DND-41 (cell line): ENCODE measurements at regions not wholly inside any gene's neighbourhood (a gene's known extent, or its start where the extent isn't known, plus 50 kb on each side); places are given as distances from the start of the nearest gene placed in this dataset.

Experiments used
- ATAC-seq: fragments of 200-7000 bp; cut with Tn5 transposase; 3 replicates; pipeline ENCODE4 v1.9.1; 2021; ENCODE audit warnings: low read depth; ENCODE audit not compliant: insufficient read depth
- DNase-seq: peaks from one replicate; pipeline ENCODE4 v3.0.0-alpha.2; 2020
- H2AFZ ChIP-seq: 2 replicates; pipeline ENCODE4 v1.6.0; 2012; ENCODE audit warnings: low read depth, low read length
- H3K27ac ChIP-seq: 2 replicates; pipeline ENCODE4 v1.5.1; 2012; ENCODE audit warnings: low read length, inconsistent platforms
- H3K27me3 ChIP-seq: fragments of 200-600 bp; sonication (generic); 2 replicates; pipeline ENCODE4 v1.6.0; 2012; ENCODE audit warnings: low read length, mild to moderate bottlenecking, inconsistent platforms; ENCODE audit not compliant: insufficient read depth, poor library complexity
- H3K36me3 ChIP-seq: 2 replicates; pipeline ENCODE4 v1.5.1; 2012; ENCODE audit warnings: low read length, inconsistent platforms; ENCODE audit not compliant: insufficient read depth
- H3K4me1 ChIP-seq: 2 replicates; pipeline ENCODE4 v1.5.1; 2012; ENCODE audit warnings: mild to moderate bottlenecking, low read length; ENCODE audit not compliant: insufficient read depth
- H3K4me2 ChIP-seq: 2 replicates; pipeline ENCODE4 v1.6.0; 2012; ENCODE audit warnings: mild to moderate bottlenecking, moderate library complexity, low read length, inconsistent platforms; ENCODE audit not compliant: insufficient read depth
- H3K4me3 ChIP-seq, 2 experiments: fragments of 200-600 bp in 1 of 2; shearing (Covaris generic) in 1 of 2; 2 replicates each; pipeline ENCODE4 v1.5.1; 2012 to 2016; ENCODE audit warnings: inconsistent platforms in 2 of 2, low read length in 2 of 2, mild to moderate bottlenecking in 2 of 2, low read depth in 1 of 2, moderate library complexity in 1 of 2
- H3K79me2 ChIP-seq: 2 replicates; pipeline ENCODE4 v1.6.0; 2012; ENCODE audit warnings: low read length, inconsistent platforms; ENCODE audit not compliant: insufficient read depth
- H3K9ac ChIP-seq: 2 replicates; pipeline ENCODE4 v1.6.0; 2012; ENCODE audit warnings: low read depth, mild to moderate bottlenecking, inconsistent platforms, low read length, moderate library complexity
- H3K9me3 ChIP-seq: 2 replicates; pipeline ENCODE4 v1.5.1; 2012; ENCODE audit warnings: low read length, moderate library complexity, mild to moderate bottlenecking, inconsistent platforms; ENCODE audit not compliant: insufficient read depth, severe bottlenecking
- H4K20me1 ChIP-seq: 2 replicates; pipeline ENCODE4 v1.6.0; 2012; ENCODE audit warnings: low read length; ENCODE audit not compliant: insufficient read depth
- EZH2 ChIP-seq: IDR thresholded peaks from 3 replicates; pipeline ENCODE4 v1.6.1; 2012; ENCODE audit warnings: borderline replicate concordance, low read depth, mild to moderate bottlenecking, moderate library complexity, low read length, inconsistent platforms; ENCODE audit not compliant: severe bottlenecking
- TF ChIP-seq, protein P1 (sequence below): IDR thresholded peaks from 2 replicates; pipeline ENCODE4 v1.5.1; 2012; ENCODE audit warnings: borderline replicate concordance, low read length, moderate library complexity, mild to moderate bottlenecking; ENCODE audit not compliant: poor library complexity, severe bottlenecking; ENCODE audit errors: extremely low read depth

DNA sequence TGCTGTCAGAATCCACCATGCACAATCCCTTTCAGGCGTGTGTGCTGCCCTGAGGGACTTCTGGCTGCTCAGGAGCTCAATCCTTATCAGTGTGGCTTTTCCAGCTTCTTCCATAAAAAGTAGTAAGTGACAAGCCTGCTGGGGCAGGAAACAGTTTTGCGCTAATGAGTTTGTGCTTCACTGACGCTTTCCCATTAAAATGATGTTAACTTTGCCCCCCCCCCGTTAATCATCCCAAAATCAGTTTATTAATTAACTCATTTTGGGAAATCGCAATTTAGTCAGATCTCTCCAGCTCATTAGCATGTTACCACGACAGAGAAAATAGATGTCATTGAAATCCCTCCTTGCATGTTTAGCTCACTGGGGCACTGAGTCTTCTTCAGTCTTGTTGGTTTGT is 186.5 kb upstream of the TENM4 start:
- H3K4me1 ChIP-seq = no peaks in the 10 kb centered on the region
- H3K79me2 ChIP-seq = no peaks in the 10 kb centered on the region
- no peak overlapping the region for H3K4me2 ChIP-seq
- no peak overlapping the region for H2AFZ ChIP-seq
- no peak overlapping the region for H3K4me3 ChIP-seq
- no peak overlapping the region for H3K27ac ChIP-seq
- DNase-seq = no peak
- H3K27me3 ChIP-seq = peaks cover 5% of the 10 kb centered on the region
- H3K36me3 ChIP-seq = no peaks in the 10 kb centered on the region
- ATAC-seq = no peak
- H3K9me3 ChIP-seq = no peaks in the 10 kb centered on the region
- H3K9ac ChIP-seq = no peak overlapping the region
- TF ChIP-seq EZH2 = no peak
- TF ChIP-seq, protein P1, sequence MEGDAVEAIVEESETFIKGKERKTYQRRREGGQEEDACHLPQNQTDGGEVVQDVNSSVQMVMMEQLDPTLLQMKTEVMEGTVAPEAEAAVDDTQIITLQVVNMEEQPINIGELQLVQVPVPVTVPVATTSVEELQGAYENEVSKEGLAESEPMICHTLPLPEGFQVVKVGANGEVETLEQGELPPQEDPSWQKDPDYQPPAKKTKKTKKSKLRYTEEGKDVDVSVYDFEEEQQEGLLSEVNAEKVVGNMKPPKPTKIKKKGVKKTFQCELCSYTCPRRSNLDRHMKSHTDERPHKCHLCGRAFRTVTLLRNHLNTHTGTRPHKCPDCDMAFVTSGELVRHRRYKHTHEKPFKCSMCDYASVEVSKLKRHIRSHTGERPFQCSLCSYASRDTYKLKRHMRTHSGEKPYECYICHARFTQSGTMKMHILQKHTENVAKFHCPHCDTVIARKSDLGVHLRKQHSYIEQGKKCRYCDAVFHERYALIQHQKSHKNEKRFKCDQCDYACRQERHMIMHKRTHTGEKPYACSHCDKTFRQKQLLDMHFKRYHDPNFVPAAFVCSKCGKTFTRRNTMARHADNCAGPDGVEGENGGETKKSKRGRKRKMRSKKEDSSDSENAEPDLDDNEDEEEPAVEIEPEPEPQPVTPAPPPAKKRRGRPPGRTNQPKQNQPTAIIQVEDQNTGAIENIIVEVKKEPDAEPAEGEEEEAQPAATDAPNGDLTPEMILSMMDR = no peak
- no peaks in the 10 kb centered on the region for H4K20me1 ChIP-seq

GRCh38 chr11:79626135-79627075 is 185.6 kb upstream of the TENM4 start:
- Histone ChIP-seq H3K4me3 (no peak overlapping the region), H3K36me3 (no peaks in the 10 kb centered on the region), H2AFZ (no peak overlapping the region), H3K27ac (no peak overlapping the region), H3K27me3 (peaks cover 5% of the 10 kb centered on the region), H3K9me3 (no peaks in the 10 kb centered on the region), H3K9ac (no peak overlapping the region), H3K4me2 (no peak overlapping the region), H3K4me1 (no peaks in the 10 kb centered on the region), H4K20me1 (no peaks in the 10 kb centered on the region), H3K79me2 (no peaks in the 10 kb centered on the region)
- TF ChIP-seq, protein P1 = no peak
- no peak for TF ChIP-seq EZH2
- DNase-seq (no peak), ATAC-seq (no peak)

- no peak overlapping the region for H3K4me2 ChIP-seq
- no peak overlapping the region for H3K9ac ChIP-seq
- no peaks in the 10 kb centered on the region for H3K9me3 ChIP-seq
- ATAC-seq = no peak
- no peaks in the 10 kb centered on the region for H3K36me3 ChIP-seq
- DNase-seq = no peak
- no peaks in the 10 kb centered on the region for H3K79me2 ChIP-seq
- no peak overlapping the region for H3K27ac ChIP-seq
- no peak overlapping the region for H2AFZ ChIP-seq
- peaks cover 5% of the 10 kb centered on the region for H3K27me3 ChIP-seq
- TF ChIP-seq, protein P1 = no peak
- TF ChIP-seq EZH2 = no peak
- no peaks in the 10 kb centered on the region for H3K4me1 ChIP-seq
- H3K4me3 ChIP-seq = no peak overlapping the region
- no peaks in the 10 kb centered on the region for H4K20me1 ChIP-seq
These were observed 182.5 kb upstream of the TENM4 start for GRCh38 chr11:79623375-79623774.
